ENCODE measurements at regions not wholly inside any gene's neighbourhood (a gene's known extent, or its start where the extent isn't known, plus 50 kb on each side); places are given as distances from the start of the nearest gene placed in this dataset.

- intact Hi-C loops (cut with DNase I), result no loop called here
- H3K9me3 ChIP-seq, result no peaks in the 10 kb centered on the region
- no peaks in the 10 kb centered on the region for H3K4me1 ChIP-seq
- no peak for DNase-seq (ENCODE audit: extremely low spot score)
- H3K27me3 ChIP-seq, result no peaks in the 10 kb centered on the region
- TF ChIP-seq CTCF (IDR thresholded peaks at IDR 0.05) (no peak), POLR2AphosphoS5 (IDR thresholded peaks at IDR 0.05) (no peak), POLR2A (IDR thresholded peaks at IDR 0.05; ENCODE audit: low read depth) (no peak)
- peaks cover 0 to 11% (median 5%) of the 10 kb centered on the region in 4 donors for H3K36me3 ChIP-seq
- H3K27ac ChIP-seq (replicated peaks in 1 of 4), result no peak overlapping the region
- 84% methylated on average over 5 of the region's 5 CpGs for WGBS
- H3K4me3 ChIP-seq, result no peak overlapping the region
Measured at GRCh38 chr4:20512985-20513384, 187.3 kb upstream of the PACRGL start.

- no peak for DNase-seq (ENCODE audit: extremely low spot score)
- intact Hi-C loops (cut with DNase I), result no loop called here
Measured at GRCh38 chr4:20520901-20521300, 179.4 kb upstream of the PACRGL start.

GRCh38 chr4:20528508-20528907 lies 171.8 kb upstream of the PACRGL start:
- H3K27me3 ChIP-seq, result no peaks in the 10 kb centered on the region
- H3K4me3 ChIP-seq, result no peak overlapping the region
- DNase-seq (ENCODE audit: extremely low spot score), result no peak
- WGBS, result 66% methylated on average over 1 of the region's 1 CpG
- no peak overlapping the region for H3K27ac ChIP-seq (replicated peaks in 1 of 4)
- peaks cover 0 to 45% (median 2%) of the 10 kb centered on the region in 4 donors for H3K36me3 ChIP-seq
- H3K9me3 ChIP-seq, result no peaks in the 10 kb centered on the region
- intact Hi-C loops (cut with DNase I), result no loop called here
- no peaks in the 10 kb centered on the region for H3K4me1 ChIP-seq
- no peak for TF ChIP-seq CTCF (IDR thresholded peaks at IDR 0.05)
- no peak for TF ChIP-seq POLR2AphosphoS5 (IDR thresholded peaks at IDR 0.05)
- TF ChIP-seq EP300 (IDR thresholded peaks at IDR 0.05), result no peak
- TF ChIP-seq POLR2A (IDR thresholded peaks at IDR 0.05; ENCODE audit: low read depth), result no peak

More at GRCh38 chr4:20520901-20521300, 179.4 kb upstream of the PACRGL start:
- H3K4me3 ChIP-seq, result no peak overlapping the region
- no peaks in the 10 kb centered on the region for H3K27me3 ChIP-seq
- WGBS, result 87% methylated on average over 1 of the region's 1 CpG
- H3K4me1 ChIP-seq, result no peaks in the 10 kb centered on the region
- TF ChIP-seq EP300 (IDR thresholded peaks at IDR 0.05) (no peak), POLR2AphosphoS5 (IDR thresholded peaks at IDR 0.05) (no peak), POLR2A (IDR thresholded peaks at IDR 0.05; ENCODE audit: low read depth) (no peak), CTCF (IDR thresholded peaks at IDR 0.05) (no peak)
- no peak overlapping the region for H3K27ac ChIP-seq (replicated peaks in 1 of 4)
- no peaks in the 10 kb centered on the region for H3K9me3 ChIP-seq
- peaks cover 0 to 35% (median 7%) of the 10 kb centered on the region in 4 donors for H3K36me3 ChIP-seq

- WGBS, result 32% methylated on average over 1 of the region's 1 CpG
- peaks cover 0 to 45% (median 12%) of the 10 kb centered on the region in 4 donors for H3K36me3 ChIP-seq
- intact Hi-C loops (cut with DNase I), result no loop called here
Measured at GRCh38 chr4:20529691-20530090, 170.6 kb upstream of the PACRGL start.

More at GRCh38 chr4:20529691-20530090, 170.6 kb upstream of the PACRGL start:
- no peak for DNase-seq (ENCODE audit: extremely low spot score)
- no peaks in the 10 kb centered on the region for H3K27me3 ChIP-seq
- H3K9me3 ChIP-seq, result no peaks in the 10 kb centered on the region
- no peak overlapping the region for H3K4me3 ChIP-seq
- no peaks in the 10 kb centered on the region for H3K4me1 ChIP-seq
- no peak overlapping the region for H3K27ac ChIP-seq (replicated peaks in 1 of 4)
- TF ChIP-seq EP300 (IDR thresholded peaks at IDR 0.05) (no peak), POLR2A (IDR thresholded peaks at IDR 0.05; ENCODE audit: low read depth) (no peak), POLR2AphosphoS5 (IDR thresholded peaks at IDR 0.05) (no peak), CTCF (IDR thresholded peaks at IDR 0.05) (no peak)
